NCI-H2081 treated with DMSO at 0.1 percent for 48 hours (cell line): ENCODE measurements at regions not wholly inside any gene's neighbourhood (a gene's known extent, or its start where the extent isn't known, plus 50 kb on each side); places are given as distances from the start of the nearest gene placed in this dataset.
"Not testable (repeated sequence)": the region's sequence is repeated elsewhere in the genome, so short reads cannot be mapped to it uniquely, and the experiment has no call there.

ENCODE experiments used
- DNase-seq: peaks from one replicate; lab custom pipeline; 2025; lab: John Stamatoyannopoulos, UW

DNA sequence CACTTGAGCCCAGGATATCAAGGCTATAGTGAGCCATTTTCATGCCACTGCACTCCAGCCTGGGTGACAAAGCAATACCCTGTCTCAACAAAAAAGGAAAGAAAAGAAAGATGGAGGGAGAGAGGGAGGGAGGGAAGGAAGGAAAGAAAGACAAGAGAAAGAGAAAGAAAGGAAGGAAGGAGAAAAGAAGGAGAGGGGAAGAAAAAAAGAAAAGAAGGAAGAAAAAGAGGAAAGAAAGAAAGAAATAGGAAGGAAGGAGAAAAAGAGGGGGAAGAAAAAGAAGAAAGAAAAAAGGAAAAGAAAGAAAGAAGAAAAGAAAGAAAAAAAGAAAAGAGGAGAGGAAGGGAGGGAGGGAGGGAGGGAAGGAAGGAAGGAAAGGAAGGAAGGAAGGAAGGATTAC is 321.5 kb upstream of the CNTNAP2 start:
- DNase-seq, result no peak

DNA sequence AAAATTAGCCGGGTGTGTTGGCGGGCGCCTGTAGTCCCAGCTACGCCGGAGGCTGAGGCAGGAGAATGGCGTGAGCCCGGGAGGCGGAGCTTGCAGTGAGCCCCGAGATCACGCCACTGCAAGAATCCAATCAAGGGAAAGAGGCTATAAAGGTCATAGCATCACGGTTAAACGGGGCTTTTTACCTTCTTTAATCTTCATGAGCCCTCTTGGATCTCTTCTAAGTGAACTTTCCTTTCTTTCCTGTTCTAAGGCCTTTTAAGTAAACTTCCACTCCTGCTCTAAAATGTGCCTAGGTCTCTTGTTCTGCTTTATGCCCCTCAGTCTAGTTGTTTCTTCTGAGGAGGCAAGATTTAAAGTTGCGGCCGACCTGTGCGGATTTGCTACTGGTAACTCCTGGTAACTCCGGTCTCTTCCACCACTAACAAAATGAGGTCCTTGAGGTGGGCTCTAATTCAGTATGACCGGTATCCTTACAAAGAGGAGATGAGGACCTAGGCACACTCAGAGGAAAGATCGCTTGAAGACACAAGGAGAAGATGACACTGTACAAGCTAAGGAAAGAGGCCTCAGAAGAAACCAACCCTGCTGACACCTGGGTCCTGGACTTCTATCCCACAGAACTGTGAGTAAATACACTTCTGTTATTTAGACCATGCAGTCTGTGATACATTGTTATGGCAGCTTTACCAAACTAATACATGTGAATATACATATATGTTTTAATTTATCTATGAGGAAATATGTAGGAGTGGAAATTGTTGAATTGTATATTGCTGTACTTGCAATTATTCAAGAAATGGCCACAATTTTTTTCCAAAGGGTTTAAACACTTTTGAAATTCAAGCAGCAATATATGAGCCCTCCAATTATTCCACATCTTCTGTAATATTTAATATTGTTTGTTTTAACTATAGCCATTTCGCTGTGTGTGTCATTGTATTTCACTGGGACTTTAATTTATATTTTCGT is 331.5 kb upstream of the CNTNAP2 start:
- DNase-seq, result no peak

DNA sequence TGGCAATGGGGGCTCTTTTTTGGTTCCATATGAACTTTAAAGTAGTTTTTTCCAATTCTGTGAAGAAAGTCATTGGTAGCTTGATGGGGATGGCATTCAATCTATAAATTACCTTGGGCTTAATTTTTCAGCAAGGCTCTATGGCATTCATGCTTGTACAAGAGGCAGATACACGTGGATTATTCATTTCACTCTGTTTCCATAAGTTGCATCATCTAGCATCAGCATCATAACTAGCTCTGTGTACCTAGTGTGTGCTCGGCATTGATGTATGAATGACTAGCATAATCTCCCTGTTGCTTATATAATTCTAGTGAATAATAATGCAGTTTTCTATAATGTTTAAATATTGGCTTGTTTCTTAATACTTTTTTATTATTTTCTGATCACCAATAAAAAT is 335.2 kb upstream of the CNTNAP2 start:
- not testable (repeated sequence) for DNase-seq

DNA sequence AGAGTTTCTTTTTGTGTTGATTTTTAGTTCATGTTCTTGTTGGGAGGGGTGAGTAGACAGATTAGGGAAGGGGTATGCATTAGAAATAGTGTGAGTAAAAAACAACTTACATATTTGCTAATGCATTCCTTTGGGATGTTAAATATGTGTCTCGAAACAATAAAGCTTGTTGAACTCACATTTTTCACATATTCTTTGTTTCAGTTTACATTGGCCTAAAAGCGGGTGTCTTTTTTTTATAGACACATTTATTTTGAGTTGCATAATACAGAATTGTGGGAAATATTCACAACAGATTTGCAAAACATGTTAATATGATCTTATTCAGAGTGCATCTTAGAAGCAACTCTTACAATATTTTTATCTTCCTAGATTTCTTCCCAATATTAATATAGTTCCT is 337.5 kb upstream of the CNTNAP2 start:
- DNase-seq, result no peak

DNA sequence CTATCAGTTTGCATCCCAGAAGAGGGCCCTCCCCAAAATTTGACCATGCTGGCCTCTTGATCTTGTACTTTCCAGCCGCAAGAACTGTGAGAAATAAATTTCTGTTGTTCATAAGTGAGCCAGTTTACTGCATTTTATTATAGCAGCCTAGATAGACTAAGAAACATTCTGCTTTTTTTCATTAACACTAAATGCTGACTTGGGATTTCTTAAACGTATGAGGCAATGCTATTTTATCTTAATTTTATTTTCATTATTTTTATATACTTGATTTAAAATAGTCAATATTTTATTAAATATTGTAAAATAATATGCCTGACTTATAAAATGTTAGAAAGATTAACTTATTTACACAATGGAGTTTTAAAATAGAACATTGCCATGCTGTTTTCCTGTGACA is 341.8 kb upstream of the CNTNAP2 start:
- no peak for DNase-seq

DNA sequence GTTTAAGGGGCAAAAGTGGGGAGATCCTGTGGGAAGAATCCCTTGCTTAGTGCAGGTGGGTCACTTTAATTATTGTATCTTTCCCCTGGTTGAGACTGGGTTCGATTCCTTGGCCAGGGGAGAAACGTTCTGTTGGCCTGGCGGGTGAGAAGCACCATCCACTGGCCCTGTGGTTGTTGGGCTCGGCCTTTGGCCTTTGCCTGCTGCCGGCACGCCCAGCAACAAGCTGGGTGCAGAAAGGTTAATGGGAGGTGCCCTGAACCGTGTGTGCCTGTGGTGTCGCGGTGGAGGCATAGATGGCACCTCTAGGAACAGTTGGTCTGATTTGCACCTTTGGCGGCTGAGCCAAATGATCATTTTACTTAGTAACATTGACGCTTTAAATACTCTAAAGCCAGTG is 363.6 kb upstream of the CNTNAP2 start:
- DNase-seq, result no peak

DNA sequence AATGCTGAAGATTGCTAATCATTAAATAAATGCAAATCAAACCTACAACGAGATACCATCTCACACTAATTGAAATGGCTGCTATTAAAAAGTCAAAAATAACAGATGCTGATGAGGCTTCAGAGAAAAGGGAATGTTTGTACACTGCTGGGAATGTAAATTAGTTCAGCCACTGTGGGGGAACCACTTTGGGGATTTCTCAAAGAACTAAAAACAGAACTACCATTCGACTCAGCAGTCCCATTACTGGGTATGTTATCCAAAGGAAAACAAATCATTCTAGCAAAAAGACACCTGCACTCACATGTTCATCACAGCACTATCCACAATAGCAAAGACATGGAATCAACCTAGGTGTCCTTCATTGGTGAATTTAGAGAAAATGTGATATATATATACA is 379.0 kb upstream of the CNTNAP2 start:
- no peak for DNase-seq

DNA sequence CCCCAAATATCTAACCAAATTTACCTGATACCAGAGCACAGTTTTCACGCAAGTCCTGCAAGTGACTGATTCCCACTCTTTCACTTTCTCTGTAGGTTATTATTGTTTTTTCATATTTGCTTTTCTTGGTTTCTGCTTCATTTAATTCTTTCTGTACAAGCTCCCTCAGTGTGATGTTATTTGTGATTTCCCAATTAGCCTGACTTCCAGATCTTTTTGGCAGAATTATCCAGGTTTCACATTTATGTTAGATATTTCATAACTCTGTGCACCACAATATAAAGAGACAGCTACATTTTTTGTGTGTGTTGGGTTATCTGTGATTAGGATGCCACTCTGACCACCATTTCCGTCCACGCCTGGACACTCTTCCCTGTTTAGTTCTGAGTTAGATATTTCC is 381.5 kb upstream of the CNTNAP2 start:
- DNase-seq, result no peak

DNA sequence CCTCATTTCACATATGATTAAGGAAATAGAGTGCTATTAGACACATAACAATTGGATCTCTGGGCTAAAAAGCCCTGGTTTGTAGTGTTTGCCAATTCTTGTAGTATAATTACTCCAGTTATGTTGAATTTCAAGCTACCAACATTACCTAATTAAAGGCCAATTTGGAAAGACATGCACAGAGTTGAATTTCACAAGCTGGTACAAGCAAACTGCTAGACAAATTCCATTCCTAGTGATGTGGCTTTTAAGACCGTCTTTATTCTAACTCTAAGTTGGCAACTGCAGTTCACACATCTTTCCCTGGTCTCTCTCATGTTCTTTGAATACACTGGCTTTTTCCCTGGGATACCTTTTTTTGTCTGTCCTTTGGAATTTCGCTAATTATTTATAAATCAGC is 384.1 kb upstream of the CNTNAP2 start:
- no peak for DNase-seq

DNA sequence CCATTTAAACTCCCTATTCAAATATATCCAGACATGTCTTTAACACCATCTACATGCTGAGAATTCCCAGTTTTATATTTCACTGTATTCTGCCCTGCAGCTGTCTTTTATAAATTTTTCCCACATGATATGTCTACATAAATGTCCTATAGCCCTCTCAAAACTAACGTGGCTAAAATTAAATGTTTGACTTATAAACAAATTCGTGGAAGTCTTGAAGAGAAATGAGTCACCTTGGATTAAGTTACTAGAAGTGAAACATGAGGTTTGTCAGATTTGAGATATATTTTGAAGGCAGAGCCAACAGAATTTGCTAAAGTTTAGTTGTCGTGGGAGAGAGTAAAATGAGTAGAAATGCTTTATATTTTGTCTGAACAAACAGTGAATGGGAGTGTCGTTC is 386.9 kb upstream of the CNTNAP2 start:
- no peak for DNase-seq

DNA sequence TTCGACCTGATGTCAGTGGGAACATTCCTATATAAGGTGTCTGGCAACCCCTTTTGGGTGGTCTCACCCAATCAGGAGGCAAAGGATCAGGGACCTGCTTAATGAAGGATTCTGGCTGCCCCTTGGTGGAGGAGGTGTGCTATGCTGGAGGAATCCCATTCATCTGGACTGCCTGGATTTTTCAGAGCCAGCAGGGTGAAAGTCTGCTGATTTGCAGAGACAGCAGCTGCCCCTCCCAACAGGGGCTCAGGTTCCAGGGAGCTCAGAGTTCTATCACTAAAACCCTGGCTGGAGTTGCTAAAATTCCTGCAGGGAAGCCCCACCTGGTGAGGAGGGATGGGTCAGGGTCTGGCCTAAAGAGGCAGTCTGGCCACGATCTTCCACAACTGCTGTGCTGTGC is 398.5 kb upstream of the CNTNAP2 start:
- DNase-seq, result no peak

DNA sequence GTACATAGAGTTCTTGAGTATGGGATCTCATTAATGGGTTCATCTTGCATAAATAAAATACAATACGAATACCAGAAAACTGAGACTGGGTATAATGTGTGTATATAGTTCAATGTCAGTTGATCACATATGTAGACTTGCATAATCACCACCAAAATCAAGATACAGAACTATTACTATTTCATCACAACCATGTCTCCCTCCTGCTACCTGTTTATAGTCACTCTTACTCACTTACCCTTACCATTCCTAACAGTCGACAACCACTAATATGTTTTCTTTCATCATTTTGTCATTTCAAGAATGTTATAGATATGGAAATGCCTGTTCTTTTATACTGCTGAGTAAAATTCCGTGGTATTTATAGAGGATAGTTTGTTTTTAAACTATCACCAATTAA is 416.1 kb upstream of the CNTNAP2 start:
- no peak for DNase-seq

DNA sequence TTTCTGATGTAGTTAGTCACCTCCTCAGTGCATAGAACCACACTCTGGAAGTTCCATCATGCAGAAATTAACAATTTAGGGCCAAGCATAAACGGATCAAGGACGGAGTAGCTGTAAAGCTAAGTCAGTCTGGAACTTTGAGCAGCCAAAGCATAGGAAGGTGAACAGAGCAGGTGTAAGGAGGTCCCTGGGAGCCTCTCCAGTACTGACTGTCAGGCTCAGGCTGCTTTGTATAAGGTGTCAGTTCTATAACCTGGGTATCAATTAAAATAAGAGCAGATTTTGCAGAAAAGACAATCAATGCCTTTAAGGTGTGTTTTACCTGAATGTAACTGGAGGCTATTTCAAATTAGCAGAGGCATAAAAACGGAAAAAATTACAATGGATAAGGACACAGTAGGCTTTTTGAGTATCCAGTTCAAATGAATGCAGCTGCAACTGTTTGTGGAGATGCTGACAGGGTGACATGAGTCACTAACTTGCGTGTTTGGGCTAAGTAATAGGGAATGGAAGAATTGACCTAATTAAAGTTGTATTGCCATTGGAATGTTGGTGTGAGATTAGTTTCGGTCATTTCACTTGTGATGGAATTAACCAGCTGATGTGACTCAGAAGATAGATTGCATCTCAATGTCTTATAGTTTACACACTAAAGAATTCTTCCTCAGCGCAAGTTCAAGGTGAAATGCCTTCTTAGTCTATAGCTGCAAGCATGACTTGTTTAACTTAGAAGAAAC is 417.9 kb upstream of the CNTNAP2 start:
- no peak for DNase-seq

DNA sequence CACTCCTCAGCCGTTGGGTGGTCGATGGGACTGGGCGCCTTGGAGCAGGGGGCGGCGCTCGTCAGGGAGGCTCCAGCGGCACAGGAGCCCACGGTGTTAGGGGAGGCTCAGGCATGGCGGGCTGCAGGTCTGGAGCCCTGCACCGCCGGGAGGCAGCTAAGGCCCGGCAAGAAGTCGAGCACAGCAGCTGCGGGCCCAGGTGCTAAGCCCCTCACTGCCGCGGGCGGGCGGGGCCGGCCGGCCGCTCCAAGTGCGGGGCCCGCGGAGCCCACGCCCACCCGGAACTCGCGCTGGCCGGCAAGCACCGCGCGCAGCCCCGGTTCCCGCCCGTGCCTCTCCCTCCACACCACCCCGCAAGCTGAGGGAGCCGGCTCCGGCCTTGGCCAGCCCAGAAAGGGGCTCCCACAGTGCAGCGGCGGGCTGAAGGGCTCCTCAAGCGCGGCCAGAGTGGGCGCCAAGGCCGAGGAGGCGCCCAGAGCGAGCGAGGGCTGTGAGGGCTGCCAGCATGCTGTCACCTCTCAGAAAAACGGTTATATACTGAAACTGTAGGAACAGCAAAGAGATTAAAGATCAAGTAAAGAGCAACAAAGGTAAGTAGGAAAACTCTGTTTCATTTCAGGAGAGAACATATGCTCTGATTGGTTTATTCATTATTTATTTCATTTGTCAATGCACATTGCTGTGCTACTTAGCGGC is 419.0 kb upstream of the CNTNAP2 start:
- not testable (repeated sequence) for DNase-seq

DNA sequence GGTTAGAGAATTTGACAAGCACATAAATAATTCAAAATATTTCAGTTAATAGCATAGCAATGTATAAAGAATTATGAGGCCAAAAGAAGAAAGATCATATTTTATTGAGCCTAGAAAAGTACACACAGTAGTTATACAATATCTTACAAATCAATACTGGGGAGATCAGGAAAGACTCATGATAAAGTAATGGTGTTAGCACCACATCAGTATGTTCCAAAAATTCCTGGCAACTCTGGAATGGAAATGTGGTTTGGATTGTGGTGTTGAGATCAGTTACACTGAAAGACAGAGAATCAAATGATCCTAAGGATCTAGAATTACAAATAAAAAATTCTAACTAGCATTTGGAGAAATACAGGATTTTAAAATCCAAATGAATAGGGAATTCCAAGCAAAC is 420.5 kb upstream of the CNTNAP2 start:
- DNase-seq, result no peak

DNA sequence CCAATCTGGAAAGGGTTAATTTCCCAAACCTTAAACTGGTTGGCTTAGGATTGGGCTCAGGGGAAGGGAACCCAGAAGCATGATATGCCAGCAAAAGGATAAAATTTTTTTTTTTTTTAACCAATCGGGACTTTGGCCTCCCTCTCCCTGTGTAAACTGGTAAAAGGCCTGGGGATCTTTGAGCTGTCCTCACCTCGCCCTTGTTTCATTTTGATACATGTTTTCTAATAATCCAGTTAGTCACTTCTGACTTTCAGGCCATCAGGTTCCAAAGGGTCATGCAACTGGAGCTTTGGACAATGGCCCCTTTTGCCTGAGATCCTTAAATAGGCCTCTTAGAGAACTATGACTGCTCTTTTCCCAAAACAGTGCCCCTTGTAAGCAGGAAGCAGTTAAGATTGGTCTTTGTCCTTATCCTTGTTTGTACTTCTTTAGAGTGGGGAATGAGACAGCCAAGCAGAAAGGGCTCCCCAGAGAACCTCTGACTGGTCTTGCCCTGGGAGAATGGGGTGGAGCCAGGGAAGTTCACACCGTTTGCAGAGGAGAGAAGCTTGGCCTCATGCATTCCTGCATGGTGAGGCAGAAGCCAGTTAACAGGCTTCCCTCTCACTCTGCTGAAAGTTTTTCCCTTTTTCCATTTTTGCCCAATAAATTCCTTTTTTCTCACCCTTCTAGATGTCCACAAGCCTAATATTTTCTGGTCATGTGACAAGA is 424.2 kb upstream of the CNTNAP2 start:
- no peak for DNase-seq

DNA sequence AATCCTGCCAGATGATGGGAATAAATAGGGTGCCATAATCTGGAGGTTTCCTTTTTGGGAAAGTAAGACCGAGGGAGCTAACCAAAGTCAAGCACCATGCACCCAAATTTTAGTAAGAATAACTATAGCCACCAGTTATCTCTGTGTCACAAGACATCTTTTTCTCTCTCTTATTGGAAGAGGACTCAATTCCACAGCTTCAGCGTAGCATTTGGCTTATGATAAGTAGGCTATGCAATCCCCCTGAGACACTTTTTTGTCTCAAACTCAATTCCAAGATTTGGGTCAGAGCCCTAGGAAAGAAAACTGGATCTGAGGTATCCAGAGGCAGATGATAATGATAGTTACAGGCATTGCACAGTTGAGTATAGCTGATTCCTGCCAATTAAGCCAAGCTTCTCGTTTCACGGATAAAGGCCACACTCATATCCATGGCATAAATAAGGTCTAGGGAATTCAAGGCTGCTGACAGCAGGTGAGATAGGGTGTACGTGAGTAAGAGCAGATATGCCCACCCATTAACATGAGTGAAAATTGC is 425.2 kb upstream of the CNTNAP2 start:
- no peak for DNase-seq

DNA sequence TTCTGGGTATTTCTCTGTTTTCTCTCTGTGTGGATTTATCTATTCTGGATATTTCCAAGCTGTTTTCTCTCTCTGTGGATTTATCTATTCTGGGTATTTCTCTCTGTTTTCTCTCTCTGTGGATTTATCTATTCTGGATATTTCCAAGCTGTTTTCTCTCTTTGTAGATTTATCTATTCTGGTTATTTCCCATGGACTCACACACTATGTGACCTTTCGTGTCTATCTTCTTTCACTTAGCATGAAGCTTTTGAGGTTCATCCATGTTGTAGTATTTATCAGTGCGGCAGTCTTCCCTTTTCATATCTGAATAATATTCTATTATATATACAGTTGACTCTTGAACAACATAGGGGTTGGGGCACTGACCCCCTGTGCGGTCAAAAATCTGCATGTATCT is 435.0 kb upstream of the CNTNAP2 start:
- no peak for DNase-seq

DNA sequence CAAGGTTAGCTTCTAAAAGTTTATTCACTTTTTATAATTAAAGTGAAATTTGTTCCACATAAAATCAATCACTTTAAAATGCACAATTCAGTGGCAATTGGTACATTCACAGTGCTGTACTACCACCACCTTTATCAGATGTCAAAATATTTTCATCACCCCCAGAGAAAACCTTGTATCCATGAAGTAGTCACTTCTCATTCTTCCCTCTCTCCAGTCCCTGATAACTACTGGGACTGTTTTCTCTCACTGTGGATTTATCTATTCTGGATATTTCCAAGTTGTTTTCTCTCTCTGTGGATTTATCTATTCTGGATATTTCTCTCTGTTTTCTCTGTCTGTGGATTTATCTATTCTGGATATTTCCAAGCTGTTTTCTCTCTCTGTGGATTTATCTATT is 435.4 kb upstream of the CNTNAP2 start:
- no peak for DNase-seq

DNA sequence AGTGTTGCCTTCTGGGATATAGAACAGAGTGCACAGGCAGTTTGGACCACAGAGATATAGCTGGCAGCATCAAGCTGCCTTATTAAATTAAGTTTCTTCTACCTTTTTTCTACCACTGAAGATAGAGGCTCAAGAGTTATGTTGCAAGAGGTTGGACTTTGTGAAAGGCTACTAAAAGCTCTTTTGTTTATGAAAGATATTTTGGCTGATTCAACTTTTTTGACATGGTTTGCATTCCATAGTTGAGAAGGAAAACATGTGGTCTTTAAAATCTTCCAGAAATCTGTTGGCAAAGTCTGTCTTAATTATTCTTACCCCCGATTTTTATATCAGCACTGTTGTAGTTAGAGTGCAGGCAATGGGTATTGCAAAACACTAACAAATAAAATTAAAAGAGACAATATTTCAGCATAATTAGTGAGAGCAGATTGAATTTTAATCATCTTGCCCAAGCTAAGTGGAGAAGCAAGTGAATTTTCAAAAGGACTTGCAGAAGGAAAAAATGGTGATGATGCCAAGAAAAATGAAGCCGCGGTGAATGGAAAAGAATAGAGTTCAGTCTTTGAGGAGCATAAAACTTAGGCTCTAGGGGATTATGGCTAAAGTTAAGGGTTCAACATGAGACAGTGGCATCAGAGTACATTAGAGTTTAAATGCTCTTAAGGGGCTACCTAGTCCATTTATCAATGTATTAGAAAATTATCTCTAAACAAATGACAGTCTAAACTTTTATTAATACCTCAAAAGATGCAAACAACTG is 450.9 kb upstream of the CNTNAP2 start:
- DNase-seq, result no peak

DNA sequence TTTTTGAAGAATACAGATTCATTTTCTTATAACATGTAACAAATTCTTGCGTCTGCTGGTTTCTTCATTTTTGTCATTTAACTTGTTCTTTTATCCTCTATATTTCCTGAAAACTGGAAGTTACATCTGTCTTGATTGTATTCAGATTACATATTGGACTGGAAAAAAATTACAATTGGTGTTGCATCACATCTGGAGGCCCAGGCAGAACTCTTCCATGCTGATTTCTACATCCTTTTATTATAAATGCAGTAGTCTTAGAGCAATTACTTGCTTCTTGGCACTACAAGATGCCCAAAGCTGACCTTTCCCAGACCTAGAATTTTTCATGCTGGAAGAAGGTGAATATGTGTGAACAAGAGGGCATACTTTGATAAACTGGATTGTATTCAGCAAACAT is 460.9 kb upstream of the CNTNAP2 start:
- DNase-seq, result no peak
